ENCODE measurements at regions not wholly inside any gene's neighbourhood (a gene's known extent, or its start where the extent isn't known, plus 50 kb on each side); places are given as distances from the start of the nearest gene placed in this dataset.

GRCh38 chr3:20401253-20401652 is 215.2 kb upstream of the SGO1 start:
- Histone ChIP-seq H3K4me2 (ENCODE audit: low read length) (no peak overlapping the region), H3K27me3 (ENCODE audit: insufficient read depth, low read depth, low read length) (no peaks in the 10 kb centered on the region), H3K9me3 (ENCODE audit: low read length) (no peaks in the 10 kb centered on the region), H3K27ac (ENCODE audit: low read length) (no peak overlapping the region), H3K4me3 (ENCODE audit: low read length) (no peak overlapping the region), H3K9me2 (ENCODE audit: insufficient read depth, low read length) (no peaks in the 10 kb centered on the region), H3K79me2 (replicated peaks; ENCODE audit: insufficient read depth, low read length) (no peaks in the 10 kb centered on the region), H3K36me3 (ENCODE audit: insufficient read depth, low read length) (no peaks in the 10 kb centered on the region), H4K20me1 (ENCODE audit: insufficient read depth) (no peaks in the 10 kb centered on the region), H2AFZ (ENCODE audit: low read depth, low read length) (no peak overlapping the region), H3K9ac (ENCODE audit: low read length) (no peak overlapping the region), H3F3A (ENCODE audit: insufficient read depth, low read length, poor library complexity, severe bottlenecking) (no peaks in the 10 kb centered on the region)
- TF ChIP-seq SMC3 (conservative IDR thresholded peaks at IDR 0.05; ENCODE audit: poor library complexity) (no peak), RAD21 (conservative IDR thresholded peaks at IDR 0.05) (no peak), TAF1 (IDR thresholded peaks at IDR 0.05; ENCODE audit: low read depth) (no peak), POLR2AphosphoS5 (IDR thresholded peaks at IDR 0.05) (no peak), CTCF (IDR thresholded peaks at IDR 0.05; ENCODE audit: poor library complexity, severe bottlenecking) (no peak), MXI1 (conservative IDR thresholded peaks at IDR 0.05; ENCODE audit: poor library complexity, severe bottlenecking) (no peak), EZH2 (IDR thresholded peaks at IDR 0.05; ENCODE audit: borderline replicate concordance, insufficient read depth, low read length, poor library complexity, severe bottlenecking) (no peak), EP300 (conservative IDR thresholded peaks at IDR 0.05; ENCODE audit: poor library complexity, severe bottlenecking) (no peak), REST (IDR thresholded peaks at IDR 0.05; ENCODE audit: borderline replicate concordance) (no peak)

- H3K9ac ChIP-seq (ENCODE audit: low read length), result no peak overlapping the region
- TF ChIP-seq TAF1 (IDR thresholded peaks at IDR 0.05; ENCODE audit: low read depth) (no peak), MXI1 (conservative IDR thresholded peaks at IDR 0.05; ENCODE audit: poor library complexity, severe bottlenecking) (no peak), RAD21 (conservative IDR thresholded peaks at IDR 0.05) (no peak), SMC3 (conservative IDR thresholded peaks at IDR 0.05; ENCODE audit: poor library complexity) (no peak), POLR2AphosphoS5 (IDR thresholded peaks at IDR 0.05) (no peak), EZH2 (IDR thresholded peaks at IDR 0.05; ENCODE audit: borderline replicate concordance, insufficient read depth, low read length, poor library complexity, severe bottlenecking) (no peak), REST (IDR thresholded peaks at IDR 0.05; ENCODE audit: borderline replicate concordance) (no peak), CTCF (IDR thresholded peaks at IDR 0.05; ENCODE audit: poor library complexity, severe bottlenecking) (no peak), EP300 (conservative IDR thresholded peaks at IDR 0.05; ENCODE audit: poor library complexity, severe bottlenecking) (no peak)
- no peak overlapping the region for H3K4me3 ChIP-seq (ENCODE audit: low read length)
- H2AFZ ChIP-seq (ENCODE audit: low read depth, low read length), result no peak overlapping the region
- no peaks in the 10 kb centered on the region for H3K27me3 ChIP-seq (ENCODE audit: insufficient read depth, low read depth, low read length)
- H4K20me1 ChIP-seq (ENCODE audit: insufficient read depth), result no peaks in the 10 kb centered on the region
- no peaks in the 10 kb centered on the region for H3K79me2 ChIP-seq (replicated peaks; ENCODE audit: insufficient read depth, low read length)
- no peaks in the 10 kb centered on the region for H3K36me3 ChIP-seq (ENCODE audit: insufficient read depth, low read length)
- H3K9me3 ChIP-seq (ENCODE audit: low read length), result no peaks in the 10 kb centered on the region
- no peak overlapping the region for H3K4me2 ChIP-seq (ENCODE audit: low read length)
- H3K9me2 ChIP-seq (ENCODE audit: insufficient read depth, low read length), result no peaks in the 10 kb centered on the region
- H3K27ac ChIP-seq (ENCODE audit: low read length), result no peak overlapping the region
- no peaks in the 10 kb centered on the region for H3F3A ChIP-seq (ENCODE audit: insufficient read depth, low read length, poor library complexity, severe bottlenecking)
Observed at GRCh38 chr3:20400686-20401085, 214.7 kb upstream of the SGO1 start.

Data from neural cell (in vitro differentiated cells).